PC-3 (cell line): ENCODE measurements at regions not wholly inside any gene's neighbourhood (a gene's known extent, or its start where the extent isn't known, plus 50 kb on each side); places are given as distances from the start of the nearest gene placed in this dataset.

Experiments
- ATAC-seq: fragments of 200-7000 bp; cut with Tn5 transposase; 2 replicates; pipeline ENCODE4 v1.9.1; 2020; ENCODE audit warnings: mild to moderate bottlenecking, moderate library complexity
- BruUV-seq: library from RNA; stranded (reverse); fragments of 400-500 nt; replicated peaks from 2 replicates; lab custom pipeline; 2021; lab: Mats Ljungman, UMichigan
- CTCF ChIA-PET: fragments of 300-600 bp; sonication (Branson Sonifier 250); formaldehyde crosslinking; loops from one replicate; lab custom pipeline; 2022; ENCODE audit warnings: antibody characterized with exemption; lab: Charles Lee
- POLR2A ChIA-PET: fragments of 300-600 bp; sonication (Branson Sonifier 250); formaldehyde crosslinking; loops from one replicate; lab custom pipeline; 2022; ENCODE audit warnings: antibody characterized with exemption; ENCODE audit not compliant: unreplicated experiment; lab: Charles Lee
- DNase-seq: peaks from one replicate; pipeline ENCODE4 v3.0.0-alpha.2; 2015
- H2AFZ ChIP-seq: fragments of 300-600 bp; sonication (generic); 2 replicates; pipeline ENCODE4 v1.6.0; 2016; ENCODE audit warnings: antibody characterized with exemption, low read length
- H3F3A ChIP-seq: fragments of 300-600 bp; sonication (generic); one replicate; pipeline ENCODE4 v1.6.0; 2017; ENCODE audit warnings: antibody characterized with exemption, low read length, control low read depth, mild to moderate bottlenecking; ENCODE audit not compliant: unreplicated experiment
- H3K27ac ChIP-seq: fragments of 300-600 bp; sonication (generic); 2 replicates; pipeline ENCODE4 v1.5.1; 2016; ENCODE audit warnings: mild to moderate bottlenecking, low read length
- H3K27me3 ChIP-seq: fragments of 300-600 bp; sonication (generic); 2 replicates; pipeline ENCODE4 v1.6.1; 2016; ENCODE audit warnings: low read length, mixed read lengths
- H3K36me3 ChIP-seq: fragments of 300-600 bp; sonication (generic); 2 replicates; pipeline ENCODE4 v1.6.1; 2016; ENCODE audit warnings: low read depth, mixed run types, low read length, mixed read lengths
- H3K4me1 ChIP-seq: fragments of 300-600 bp; sonication (generic); 2 replicates; pipeline ENCODE4 v1.5.1; 2016; ENCODE audit warnings: low read length; ENCODE audit not compliant: insufficient read depth
- H3K4me2 ChIP-seq: fragments of 300-600 bp; sonication (generic); 2 replicates; pipeline ENCODE4 v1.6.0; 2016; ENCODE audit warnings: low read length
- H3K4me3 ChIP-seq: fragments of 300-600 bp; sonication (generic); 2 replicates; pipeline ENCODE4 v1.5.1; 2016; ENCODE audit warnings: mild to moderate bottlenecking, low read length, mixed read lengths
- H3K79me2 ChIP-seq: fragments of 300-600 bp; sonication (generic); 2 replicates; pipeline ENCODE4 v1.6.1; 2017; ENCODE audit warnings: low read length, mixed read lengths
- H3K9ac ChIP-seq: fragments of 300-600 bp; sonication (generic); 2 replicates; pipeline ENCODE4 v1.6.0; 2016; ENCODE audit warnings: mild to moderate bottlenecking, low read length
- H3K9me2 ChIP-seq: fragments of 300-600 bp; sonication (generic); replicated peaks from 2 replicates; pipeline ENCODE4 v1.6.1; 2016; ENCODE audit warnings: mixed run types, low read length, mixed read lengths
- H3K9me3 ChIP-seq: fragments of 300-600 bp; sonication (generic); 2 replicates; pipeline ENCODE4 v1.6.1; 2016; ENCODE audit warnings: low read length, mixed read lengths
- H4K20me1 ChIP-seq: fragments of 300-600 bp; sonication (generic); 2 replicates; pipeline ENCODE4 v1.6.1; 2016; ENCODE audit warnings: low read length, mixed read lengths
- CTCF ChIP-seq: fragments of 300-600 bp; sonication (generic); conservative IDR thresholded peaks from 2 replicates; pipeline ENCODE4 v1.5.1; 2017; ENCODE audit warnings: antibody characterized with exemption, low read depth, mild to moderate bottlenecking, low read length
- EZH2 ChIP-seq: fragments of 300-600 bp; sonication (generic); IDR thresholded peaks from one replicate; pipeline ENCODE4 v1.6.1; 2017; ENCODE audit warnings: antibody characterized with exemption, mild to moderate bottlenecking, low read length; ENCODE audit not compliant: unreplicated experiment
- EZH2phosphoT487 ChIP-seq: fragments of 300-600 bp; sonication (generic); IDR thresholded peaks from 2 replicates; pipeline ENCODE4 v1.6.1; 2018; ENCODE audit warnings: mild to moderate bottlenecking, antibody characterized with exemption, low read length, borderline replicate concordance
- intact Hi-C: fragments of 100-400 bp; cut with micrococcal nuclease; formaldehyde crosslinking; loops from 2 replicates; pipeline ENCODE4 v1.9.0; 2023

GRCh38 chr4:103478734-103479133, 241.1 kb downstream of the TACR3 start:
- ChIA-PET CTCF (no interaction called here), POLR2A (no interaction called here)
- Histone ChIP-seq H3K27me3 (no peaks in the 10 kb centered on the region), H3K4me2 (no peak overlapping the region), H2AFZ (no peak overlapping the region), H3K9me2 (no peaks in the 10 kb centered on the region), H3K79me2 (no peaks in the 10 kb centered on the region), H3K9me3 (no peaks in the 10 kb centered on the region), H3K36me3 (no peaks in the 10 kb centered on the region), H3K9ac (no peak overlapping the region), H3K4me3 (no peak overlapping the region), H3K4me1 (no peaks in the 10 kb centered on the region), H4K20me1 (no peaks in the 10 kb centered on the region), H3F3A (no peaks in the 10 kb centered on the region), H3K27ac (no peak overlapping the region)
- DNase-seq (peak; percentile 12), ATAC-seq (no peak)
- no peak for TF ChIP-seq EZH2
- peak; percentile 24; the same call in 1 of the 2 replicates for TF ChIP-seq CTCF
- BruUV-seq = no TSS peak
- intact Hi-C loops = loop anchor here (5.0 to 10.0 kb wide), 2 partner anchors 276 to 306 kb away; no protein-coding TSS in a partner anchor

- Histone ChIP-seq H3K36me3 (no peaks in the 10 kb centered on the region), H3K4me2 (no peak overlapping the region)
- CTCF ChIA-PET = no interaction called here
These were observed 241.6 kb downstream of the TACR3 start for GRCh38 chr4:103478210-103478609.

GRCh38 chr4:103457566-103457965, 259.4 kb upstream of the CENPE start:
- POLR2A ChIA-PET = no interaction called here
- Histone ChIP-seq H3K4me2 (no peak overlapping the region), H3K4me1 (no peaks in the 10 kb centered on the region), H3K4me3 (no peak overlapping the region), H3K9ac (no peak overlapping the region), H3F3A (no peaks in the 10 kb centered on the region), H3K27ac (no peak overlapping the region), H4K20me1 (no peaks in the 10 kb centered on the region), H3K9me2 (no peaks in the 10 kb centered on the region), H3K9me3 (no peaks in the 10 kb centered on the region), H3K36me3 (no peaks in the 10 kb centered on the region), H3K79me2 (no peaks in the 10 kb centered on the region), H2AFZ (no peak overlapping the region), H3K27me3 (no peaks in the 10 kb centered on the region)
- intact Hi-C loops = no loop called here
- ATAC-seq = no peak
- CTCF ChIA-PET = no interaction called here
- TF ChIP-seq EZH2 = no peak
- TF ChIP-seq EZH2phosphoT487 = no peak
- no peak for TF ChIP-seq CTCF
- BruUV-seq = no TSS peak
- no peak for DNase-seq

More at GRCh38 chr4:103478210-103478609, 241.6 kb downstream of the TACR3 start:
- TF ChIP-seq EZH2phosphoT487 (no peak), EZH2 (no peak), CTCF (no peak)
- no peaks in the 10 kb centered on the region for H3K9me3 ChIP-seq
- H3K27ac ChIP-seq = no peak overlapping the region
- no peaks in the 10 kb centered on the region for H3K9me2 ChIP-seq
- no peaks in the 10 kb centered on the region for H3F3A ChIP-seq
- no peaks in the 10 kb centered on the region for H3K79me2 ChIP-seq
- DNase-seq (no peak), ATAC-seq (no peak)
- H2AFZ ChIP-seq = no peak overlapping the region
- no TSS peak for BruUV-seq
- POLR2A ChIA-PET = no interaction called here
- no peaks in the 10 kb centered on the region for H4K20me1 ChIP-seq
- H3K4me3 ChIP-seq = no peak overlapping the region
- no peaks in the 10 kb centered on the region for H3K4me1 ChIP-seq
- H3K9ac ChIP-seq = no peak overlapping the region
- intact Hi-C loops = loop anchor here (5.0 to 10.0 kb wide), 2 partner anchors 276 to 307 kb away; no protein-coding TSS in a partner anchor
- no peaks in the 10 kb centered on the region for H3K27me3 ChIP-seq
